Hepatocyte (in vitro differentiated cells): ENCODE measurements at regions not wholly inside any gene's neighbourhood (a gene's known extent, or its start where the extent isn't known, plus 50 kb on each side); places are given as distances from the start of the nearest gene placed in this dataset.

Experiments used
- EZH2 ChIP-seq: fragments of 200-600 bp; sonication (generic); IDR thresholded peaks from 2 replicates; pipeline ENCODE4 v1.6.1; 2016; ENCODE audit warnings: antibody characterized with exemption, mild to moderate bottlenecking, borderline replicate concordance
- TF ChIP-seq, protein P1 (sequence below): fragments of 200-600 bp; sonication (generic); IDR thresholded peaks from 2 replicates; pipeline ENCODE4 v1.5.1; 2016; ENCODE audit warnings: antibody characterized with exemption, mild to moderate bottlenecking; ENCODE audit not compliant: poor library complexity

DNA sequence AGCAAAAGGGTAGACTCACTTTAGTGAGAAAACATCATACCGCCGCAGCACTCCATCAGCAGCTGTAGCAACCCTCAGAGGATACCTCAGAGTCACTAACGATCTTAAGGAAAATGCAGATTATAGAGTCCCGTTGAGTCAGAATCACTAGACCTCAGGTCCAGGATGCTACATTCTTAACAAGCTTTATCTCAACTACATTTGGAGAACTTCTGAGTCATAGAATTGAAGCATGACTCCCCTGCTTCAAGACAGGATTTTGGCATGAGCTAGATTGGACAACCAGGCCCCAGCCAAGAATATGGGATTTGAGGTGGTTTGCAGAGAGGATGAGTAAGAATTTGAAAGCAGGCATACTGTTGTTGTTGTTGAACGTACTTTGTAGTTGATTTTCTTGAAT lies 118.9 kb upstream of the UBL3 start:
- no peak for TF ChIP-seq EZH2
- TF ChIP-seq, protein P1, sequence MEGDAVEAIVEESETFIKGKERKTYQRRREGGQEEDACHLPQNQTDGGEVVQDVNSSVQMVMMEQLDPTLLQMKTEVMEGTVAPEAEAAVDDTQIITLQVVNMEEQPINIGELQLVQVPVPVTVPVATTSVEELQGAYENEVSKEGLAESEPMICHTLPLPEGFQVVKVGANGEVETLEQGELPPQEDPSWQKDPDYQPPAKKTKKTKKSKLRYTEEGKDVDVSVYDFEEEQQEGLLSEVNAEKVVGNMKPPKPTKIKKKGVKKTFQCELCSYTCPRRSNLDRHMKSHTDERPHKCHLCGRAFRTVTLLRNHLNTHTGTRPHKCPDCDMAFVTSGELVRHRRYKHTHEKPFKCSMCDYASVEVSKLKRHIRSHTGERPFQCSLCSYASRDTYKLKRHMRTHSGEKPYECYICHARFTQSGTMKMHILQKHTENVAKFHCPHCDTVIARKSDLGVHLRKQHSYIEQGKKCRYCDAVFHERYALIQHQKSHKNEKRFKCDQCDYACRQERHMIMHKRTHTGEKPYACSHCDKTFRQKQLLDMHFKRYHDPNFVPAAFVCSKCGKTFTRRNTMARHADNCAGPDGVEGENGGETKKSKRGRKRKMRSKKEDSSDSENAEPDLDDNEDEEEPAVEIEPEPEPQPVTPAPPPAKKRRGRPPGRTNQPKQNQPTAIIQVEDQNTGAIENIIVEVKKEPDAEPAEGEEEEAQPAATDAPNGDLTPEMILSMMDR, result no peak
